ENCODE measurements at regions not wholly inside any gene's neighbourhood (a gene's known extent, or its start where the extent isn't known, plus 50 kb on each side); places are given as distances from the start of the nearest gene placed in this dataset.

- H3K4me3 Mint-ChIP-seq: no peak overlapping the region
- intact Hi-C loops (cut with micrococcal nuclease): no loop called here
- peaks cover 4% of the 10 kb centered on the region for H3K27me3 Mint-ChIP-seq
- no peaks in the 10 kb centered on the region for H3K9me3 Mint-ChIP-seq
- H3K27ac Mint-ChIP-seq: no peak overlapping the region
- no peak for DNase-seq
- H3K4me1 Mint-ChIP-seq: peaks cover under 1% of the 10 kb centered on the region
- H3K36me3 Mint-ChIP-seq (ENCODE audit: low read depth): no peaks in the 10 kb centered on the region
Measured at GRCh38 chr2:65660340-65660739, 227.9 kb upstream of the SPRED2 start.

- intact Hi-C loops (cut with micrococcal nuclease): no loop called here
- H3K27me3 Mint-ChIP-seq: peaks cover 6% of the 10 kb centered on the region
- H3K4me3 Mint-ChIP-seq: no peak overlapping the region
- no peaks in the 10 kb centered on the region for H3K4me1 Mint-ChIP-seq
- H3K9me3 Mint-ChIP-seq: no peaks in the 10 kb centered on the region
- H3K27ac Mint-ChIP-seq: no peak overlapping the region
- no peaks in the 10 kb centered on the region for H3K36me3 Mint-ChIP-seq (ENCODE audit: low read depth)
- DNase-seq: no peak
Measured at GRCh38 chr2:65658881-65659280, 226.5 kb upstream of the SPRED2 start.

- Mint-ChIP-seq H3K27ac (no peak overlapping the region), H3K27me3 (peaks cover 6% of the 10 kb centered on the region), H3K9me3 (no peaks in the 10 kb centered on the region), H3K36me3 (ENCODE audit: low read depth) (no peaks in the 10 kb centered on the region), H3K4me1 (no peaks in the 10 kb centered on the region), H3K4me3 (no peak overlapping the region)
- intact Hi-C loops (cut with micrococcal nuclease): no loop called here
- DNase-seq: no peak
Measured at GRCh38 chr2:65658266-65658665, 225.9 kb upstream of the SPRED2 start.

- DNase-seq: no peak
- Mint-ChIP-seq H3K27ac (no peak overlapping the region), H3K4me3 (no peak overlapping the region), H3K36me3 (ENCODE audit: low read depth) (no peaks in the 10 kb centered on the region), H3K27me3 (peaks cover 10% of the 10 kb centered on the region), H3K4me1 (no peaks in the 10 kb centered on the region), H3K9me3 (no peaks in the 10 kb centered on the region)
- intact Hi-C loops (cut with micrococcal nuclease): no loop called here
Measured at GRCh38 chr2:65656160-65656718, 223.8 kb upstream of the SPRED2 start.

- peaks cover 15% of the 10 kb centered on the region for H3K27me3 Mint-ChIP-seq
- no peaks in the 10 kb centered on the region for H3K36me3 Mint-ChIP-seq (ENCODE audit: low read depth)
- no peaks in the 10 kb centered on the region for H3K4me1 Mint-ChIP-seq
- no peaks in the 10 kb centered on the region for H3K9me3 Mint-ChIP-seq
- H3K27ac Mint-ChIP-seq: no peak overlapping the region
- intact Hi-C loops (cut with micrococcal nuclease): no loop called here
- DNase-seq: no peak
- H3K4me3 Mint-ChIP-seq: no peak overlapping the region
Measured at GRCh38 chr2:65655000-65655399, 222.6 kb upstream of the SPRED2 start.

GRCh38 chr2:65654496-65654895 is 222.1 kb upstream of the SPRED2 start:
- Mint-ChIP-seq H3K4me1 (no peaks in the 10 kb centered on the region), H3K4me3 (no peak overlapping the region), H3K27ac (no peak overlapping the region), H3K27me3 (peaks cover 15% of the 10 kb centered on the region), H3K36me3 (ENCODE audit: low read depth) (no peaks in the 10 kb centered on the region), H3K9me3 (no peaks in the 10 kb centered on the region)
- intact Hi-C loops (cut with micrococcal nuclease): no loop called here
- no peak for DNase-seq

GRCh38 chr2:65652066-65652465 is 219.7 kb upstream of the SPRED2 start:
- H3K36me3 Mint-ChIP-seq (ENCODE audit: low read depth): no peaks in the 10 kb centered on the region
- no peak overlapping the region for H3K4me3 Mint-ChIP-seq
- no peak for DNase-seq
- H3K27ac Mint-ChIP-seq: no peak overlapping the region
- no peaks in the 10 kb centered on the region for H3K9me3 Mint-ChIP-seq
- peaks cover 14% of the 10 kb centered on the region for H3K27me3 Mint-ChIP-seq
- no peaks in the 10 kb centered on the region for H3K4me1 Mint-ChIP-seq
- intact Hi-C loops (cut with micrococcal nuclease): no loop called here

GRCh38 chr2:65649811-65650589 is 217.6 kb upstream of the SPRED2 start:
- H3K27me3 Mint-ChIP-seq: peaks cover 11% of the 10 kb centered on the region
- no peak overlapping the region for H3K27ac Mint-ChIP-seq
- H3K4me3 Mint-ChIP-seq: no peak overlapping the region
- no peaks in the 10 kb centered on the region for H3K9me3 Mint-ChIP-seq
- intact Hi-C loops (cut with micrococcal nuclease): loop anchor here (10.0 kb wide), 2 partner anchors 785 to 925 kb away; partner anchors contain the start of gene MEIS1
- no peaks in the 10 kb centered on the region for H3K36me3 Mint-ChIP-seq (ENCODE audit: low read depth)
- no peak for DNase-seq
- no peaks in the 10 kb centered on the region for H3K4me1 Mint-ChIP-seq

GRCh38 chr2:65647249-65647842 is 214.9 kb upstream of the SPRED2 start:
- no peak overlapping the region for H3K27ac Mint-ChIP-seq
- H3K4me3 Mint-ChIP-seq: no peak overlapping the region
- intact Hi-C loops (cut with micrococcal nuclease): loop anchor here (10.0 kb wide), 2 partner anchors 787 to 927 kb away; partner anchors contain the start of gene MEIS1
- no peak for DNase-seq
- H3K27me3 Mint-ChIP-seq: peaks cover 9% of the 10 kb centered on the region
- H3K4me1 Mint-ChIP-seq: no peaks in the 10 kb centered on the region
- no peaks in the 10 kb centered on the region for H3K36me3 Mint-ChIP-seq (ENCODE audit: low read depth)
- no peaks in the 10 kb centered on the region for H3K9me3 Mint-ChIP-seq

- Mint-ChIP-seq H3K27me3 (no peaks in the 10 kb centered on the region), H3K9me3 (no peaks in the 10 kb centered on the region), H3K4me3 (no peak overlapping the region), H3K27ac (no peak overlapping the region), H3K36me3 (ENCODE audit: low read depth) (no peaks in the 10 kb centered on the region), H3K4me1 (peaks cover 2% of the 10 kb centered on the region)
- DNase-seq: no peak
- intact Hi-C loops (cut with micrococcal nuclease): loop anchor here (10.0 kb wide), 2 partner anchors 794 to 934 kb away; partner anchors contain the start of gene MEIS1
Measured at GRCh38 chr2:65640793-65641103, 208.3 kb upstream of the SPRED2 start.

- H3K27ac Mint-ChIP-seq: no peak overlapping the region
- no peaks in the 10 kb centered on the region for H3K27me3 Mint-ChIP-seq
- H3K9me3 Mint-ChIP-seq: no peaks in the 10 kb centered on the region
- peaks cover 2% of the 10 kb centered on the region for H3K4me1 Mint-ChIP-seq
- intact Hi-C loops (cut with micrococcal nuclease): no loop called here
- H3K36me3 Mint-ChIP-seq (ENCODE audit: low read depth): no peaks in the 10 kb centered on the region
- DNase-seq: no peak
- no peak overlapping the region for H3K4me3 Mint-ChIP-seq
Measured at GRCh38 chr2:65639156-65639864, 206.9 kb upstream of the SPRED2 start.

GRCh38 chr2:65638443-65638842 is 206.0 kb upstream of the SPRED2 start:
- Mint-ChIP-seq H3K27me3 (no peaks in the 10 kb centered on the region), H3K4me3 (no peak overlapping the region), H3K4me1 (peaks cover 2% of the 10 kb centered on the region), H3K9me3 (no peaks in the 10 kb centered on the region), H3K27ac (no peak overlapping the region), H3K36me3 (ENCODE audit: low read depth) (no peaks in the 10 kb centered on the region)
- intact Hi-C loops (cut with micrococcal nuclease): no loop called here
- no peak for DNase-seq

- no peaks in the 10 kb centered on the region for H3K9me3 Mint-ChIP-seq
- H3K4me3 Mint-ChIP-seq: no peak overlapping the region
- no peak for DNase-seq
- H3K27ac Mint-ChIP-seq: no peak overlapping the region
- intact Hi-C loops (cut with micrococcal nuclease): no loop called here
- H3K4me1 Mint-ChIP-seq: peaks cover 2% of the 10 kb centered on the region
- no peaks in the 10 kb centered on the region for H3K36me3 Mint-ChIP-seq (ENCODE audit: low read depth)
- no peaks in the 10 kb centered on the region for H3K27me3 Mint-ChIP-seq
Measured at GRCh38 chr2:65636813-65637483, 204.5 kb upstream of the SPRED2 start.

- DNase-seq: no peak
- intact Hi-C loops (cut with micrococcal nuclease): no loop called here
- H3K27me3 Mint-ChIP-seq: peaks cover 2% of the 10 kb centered on the region
- no peak overlapping the region for H3K27ac Mint-ChIP-seq
- H3K9me3 Mint-ChIP-seq: no peaks in the 10 kb centered on the region
- no peaks in the 10 kb centered on the region for H3K36me3 Mint-ChIP-seq (ENCODE audit: low read depth)
- H3K4me1 Mint-ChIP-seq: peaks cover 2% of the 10 kb centered on the region
- no peak overlapping the region for H3K4me3 Mint-ChIP-seq
Measured at GRCh38 chr2:65636024-65636423, 203.6 kb upstream of the SPRED2 start.

Data from activated CD4-positive, alpha-beta T cell treated with anti-CD3 and anti-CD28 coated beads, Interleukin-2, amount 10 ng/mL, durations not matched to agents 24 days and 14 days (primary cell).